COLO668 (cell line): ENCODE measurements at regions not wholly inside any gene's neighbourhood (a gene's known extent, or its start where the extent isn't known, plus 50 kb on each side); places are given as distances from the start of the nearest gene placed in this dataset.

Experiments used
- DNase-seq: peaks from one replicate; lab custom pipeline; 2025; ENCODE audit not compliant: unreplicated experiment; lab: John Stamatoyannopoulos, UW

- no peak for DNase-seq
These were observed 79.7 kb upstream of the PBX1 start for GRCh38 chr1:164479242-164479641.

GRCh38 chr1:164480285-164480907, 78.6 kb upstream of the PBX1 start:
- no peak for DNase-seq

GRCh38 chr1:164495905-164496304, 63.1 kb upstream of the PBX1 start:
- DNase-seq, result no peak

GRCh38 chr1:164498792-164499191, 60.2 kb upstream of the PBX1 start:
- DNase-seq, result no peak

- no peak for DNase-seq
These were observed 54.2 kb upstream of the PBX1 start for GRCh38 chr1:164504749-164505148.
